NCI-H2227 (cell line): ENCODE measurements at regions not wholly inside any gene's neighbourhood (a gene's known extent, or its start where the extent isn't known, plus 50 kb on each side); places are given as distances from the start of the nearest gene placed in this dataset.
"Not testable (repeated sequence)": the region's sequence is repeated elsewhere in the genome, so short reads cannot be mapped to it uniquely, and the experiment has no call there.

ENCODE experiments used
- DNase-seq: peaks from one replicate; lab custom pipeline; 2025; ENCODE audit not compliant: unreplicated experiment; lab: John Stamatoyannopoulos, UW

- peak; percentile 79 for DNase-seq
Observed at GRCh38 chr12:92987362-92987761, 58.3 kb upstream of the EEA1 start.

DNA sequence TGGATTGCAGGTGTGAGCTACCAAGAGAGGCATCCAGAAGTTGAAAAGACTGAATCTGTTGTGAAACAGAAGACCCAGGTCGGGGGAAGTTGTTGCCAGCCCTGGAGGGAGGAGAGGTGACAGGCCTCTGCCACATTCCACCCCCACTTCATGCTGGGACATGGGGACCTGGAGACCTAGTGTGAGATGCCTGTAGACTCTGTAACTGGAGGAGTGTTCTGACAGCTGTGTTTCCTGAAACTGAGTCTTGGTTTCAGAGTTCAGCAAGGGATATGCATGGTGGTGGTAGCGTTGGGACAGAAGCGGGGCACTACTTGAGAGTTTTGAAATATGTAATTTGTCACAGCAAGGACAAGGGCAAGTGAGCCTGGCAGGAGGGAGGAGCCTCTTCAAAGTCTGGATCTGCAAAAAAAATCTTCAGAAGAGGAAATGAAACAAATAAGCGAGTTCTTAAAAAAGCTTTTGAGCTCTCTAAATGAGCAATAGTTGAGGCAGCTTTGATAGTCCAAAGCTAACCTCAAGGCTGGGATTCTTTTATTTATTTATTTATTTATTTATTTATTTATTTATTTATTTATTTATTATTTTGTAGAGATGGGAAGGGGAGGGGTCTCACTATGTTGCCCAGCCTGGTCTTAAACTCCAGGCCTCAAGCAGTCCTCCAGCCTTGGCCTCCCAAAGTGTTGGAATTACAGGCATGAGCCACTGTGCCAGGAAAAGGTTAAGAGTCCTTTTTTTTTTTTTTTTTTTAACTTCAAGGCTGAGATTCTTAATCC is 58.9 kb upstream of the EEA1 start:
- no peak for DNase-seq

GRCh38 chr12:92988622-92989130 is 59.6 kb upstream of the EEA1 start:
- no peak for DNase-seq

DNA sequence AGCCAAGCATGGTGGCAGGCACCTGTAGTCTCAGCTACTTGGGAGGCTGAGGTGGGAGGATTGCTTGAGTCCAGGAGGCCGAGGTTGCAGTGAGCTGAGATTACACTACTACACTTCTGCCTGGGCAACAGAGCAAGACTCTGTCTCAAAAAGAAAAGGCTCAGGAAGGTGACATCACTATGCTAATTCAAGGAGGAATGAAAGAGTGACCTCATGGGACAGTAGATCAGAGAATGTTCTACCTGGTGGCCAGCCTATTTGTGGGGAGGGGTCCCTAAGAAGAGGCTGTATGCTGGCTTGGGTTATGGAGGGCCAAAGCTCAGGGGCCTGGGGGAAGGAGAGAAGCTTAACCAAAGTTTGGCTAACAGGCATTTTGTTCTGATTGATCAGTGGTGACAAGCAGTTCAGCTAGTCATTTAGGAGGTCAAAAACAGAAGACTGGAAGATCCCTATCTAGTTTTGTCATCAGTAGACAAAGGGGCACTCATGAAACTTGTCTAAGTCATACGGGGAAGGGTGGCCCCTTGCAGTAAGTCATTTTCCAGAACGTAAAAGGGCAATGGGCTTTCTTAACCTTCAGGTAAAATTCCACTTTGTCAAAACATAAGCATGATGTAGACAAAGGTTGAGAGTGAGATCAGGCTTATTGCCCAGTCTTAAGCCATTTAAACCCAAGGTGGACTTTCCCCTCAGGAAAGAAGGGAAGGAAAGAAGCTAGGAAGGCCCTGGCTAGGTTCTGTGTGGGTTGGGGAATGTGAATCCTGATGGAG is 60.8 kb upstream of the EEA1 start:
- DNase-seq = no peak

- no peak for DNase-seq
Observed at GRCh38 chr12:92991134-92991533, 62.0 kb upstream of the EEA1 start.

DNA sequence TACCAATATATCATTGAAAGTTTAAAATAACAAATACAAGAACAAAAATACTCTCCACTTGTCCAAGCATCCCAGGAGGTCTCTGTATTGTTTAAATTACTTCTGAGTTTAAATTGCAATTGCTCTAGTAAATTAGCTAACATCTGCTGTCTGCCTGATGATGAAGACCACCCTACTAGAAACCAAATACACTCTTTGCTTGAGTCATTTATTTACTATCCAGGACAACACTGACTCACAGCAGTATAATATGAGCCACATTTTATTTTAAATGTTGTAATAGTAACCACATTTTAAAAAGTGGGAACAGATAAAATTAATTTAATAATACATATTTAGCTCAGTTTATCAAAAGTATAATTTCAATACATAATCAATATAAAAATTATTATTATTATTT is 62.9 kb upstream of the EEA1 start:
- DNase-seq = no peak

- no peak for DNase-seq
Observed at GRCh38 chr12:92993259-92993658, 64.2 kb upstream of the EEA1 start.

- DNase-seq = no peak
Observed at GRCh38 chr12:92995258-92995903, 66.3 kb upstream of the EEA1 start.

GRCh38 chr12:93000026-93000425 is 70.9 kb upstream of the EEA1 start:
- no peak for DNase-seq

DNA sequence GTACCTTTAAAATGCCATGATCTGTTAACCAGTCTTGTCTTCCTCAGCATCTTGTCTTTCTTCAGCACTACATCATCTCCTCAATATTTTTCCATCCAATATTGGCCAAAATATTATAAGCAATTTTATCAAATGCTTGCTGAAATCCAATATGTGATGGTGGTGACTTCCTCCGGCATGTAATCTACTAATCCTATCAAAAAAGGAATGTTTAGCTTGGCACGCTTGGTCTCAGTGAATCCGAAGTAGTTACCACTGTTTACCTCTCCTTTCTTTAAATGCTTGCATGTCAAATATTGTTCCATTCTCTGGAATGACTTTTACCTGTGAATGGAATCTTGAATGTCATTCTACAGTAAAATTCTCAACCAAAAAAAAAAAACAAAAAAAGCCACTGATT is 72.3 kb upstream of the EEA1 start:
- DNase-seq = no peak

DNA sequence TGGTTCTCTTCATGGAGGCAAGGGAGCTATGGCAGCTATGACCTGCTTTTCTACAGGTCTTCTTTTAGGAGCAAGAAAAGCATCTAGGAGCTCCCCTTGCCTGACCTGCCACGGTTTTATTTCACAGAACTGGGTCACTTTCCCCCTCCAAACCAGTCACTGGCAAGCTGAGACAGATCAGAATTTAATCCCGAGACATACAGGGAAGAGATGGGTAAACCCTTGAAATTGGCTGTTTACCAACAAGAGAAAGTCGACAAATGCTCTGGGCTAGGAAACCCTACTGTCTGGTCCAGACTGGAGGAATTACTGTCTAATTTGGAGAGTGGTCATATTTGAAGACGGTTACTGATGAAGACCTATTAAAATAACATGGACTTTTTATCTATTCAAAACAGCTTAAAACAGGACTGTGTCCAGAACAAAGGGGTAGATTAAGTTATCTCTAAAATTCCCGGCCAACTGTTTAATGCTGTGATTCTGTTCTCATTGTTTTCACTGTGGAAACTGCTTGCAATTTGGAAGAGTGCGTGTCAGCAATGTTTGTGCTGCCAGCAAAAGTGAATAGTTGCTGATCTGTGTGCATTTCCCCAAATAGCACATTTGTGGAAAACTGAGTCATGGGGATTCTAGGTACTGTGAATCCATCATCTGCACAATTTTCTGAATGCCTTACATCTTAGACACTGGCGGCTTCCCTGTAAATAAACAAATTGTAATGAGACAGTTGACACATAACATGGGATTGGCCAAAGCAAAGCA is 73.4 kb upstream of the EEA1 start:
- no peak for DNase-seq

DNA sequence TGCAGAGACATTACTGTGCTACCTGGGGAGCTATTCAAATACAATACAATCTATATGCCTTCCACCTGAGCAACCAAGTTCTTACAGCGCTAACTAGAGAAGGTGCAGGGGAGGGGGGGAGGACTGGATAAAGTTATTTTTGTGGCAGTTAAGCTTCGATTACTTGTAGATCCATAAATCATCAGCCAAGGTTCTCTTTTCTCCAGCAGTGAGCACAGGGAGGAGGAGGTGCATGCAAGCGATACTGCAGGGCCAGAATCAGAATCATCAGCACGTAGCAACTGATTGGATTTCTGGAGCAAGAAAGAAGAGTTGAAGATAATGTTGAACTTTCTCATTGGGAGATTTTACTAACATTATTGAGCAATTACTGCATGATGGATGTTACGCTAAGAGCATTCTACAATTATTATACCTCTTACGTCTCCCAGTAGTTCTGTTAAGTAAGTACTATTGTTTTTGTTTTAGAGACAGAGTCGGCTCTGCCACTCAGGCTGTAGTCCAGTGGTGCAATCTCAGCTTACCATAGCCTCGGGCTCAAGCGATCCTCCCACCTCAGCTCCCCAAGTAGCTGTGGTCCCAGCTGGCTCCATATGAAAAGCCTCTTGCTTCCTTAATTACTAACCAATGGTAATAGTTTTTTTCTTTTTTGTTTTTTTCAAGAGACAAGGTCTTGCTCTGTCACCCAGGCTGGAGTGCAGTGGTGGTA is 74.6 kb upstream of the EEA1 start:
- peak; percentile 22 for DNase-seq

DNA sequence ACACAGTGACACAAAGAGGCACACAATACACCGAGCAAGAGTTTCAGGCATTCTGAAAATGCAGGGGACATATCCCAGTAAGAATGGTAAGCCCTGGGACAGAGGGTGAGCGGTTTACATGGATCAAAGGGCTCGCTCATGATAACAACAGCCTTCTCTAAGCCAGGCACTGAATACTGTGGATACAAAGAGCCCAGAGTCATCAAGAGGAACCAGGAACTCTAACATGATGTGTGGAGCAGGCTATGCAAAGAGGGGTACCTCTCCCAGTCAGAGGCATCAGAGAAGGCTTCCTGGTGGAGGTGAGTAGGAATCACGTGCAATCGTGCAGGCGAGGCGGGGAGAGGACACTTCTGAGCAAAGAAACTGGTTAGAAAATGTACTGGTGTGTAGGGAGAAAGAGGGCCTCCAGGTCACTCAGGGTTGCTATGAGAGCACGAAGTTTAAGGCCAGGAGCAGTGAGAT is 76.9 kb upstream of the EEA1 start:
- DNase-seq = no peak

GRCh38 chr12:93006471-93007208 is 77.5 kb upstream of the EEA1 start:
- no peak for DNase-seq

- no peak for DNase-seq
Observed at GRCh38 chr12:93007544-93007943, 78.4 kb upstream of the EEA1 start.

DNA sequence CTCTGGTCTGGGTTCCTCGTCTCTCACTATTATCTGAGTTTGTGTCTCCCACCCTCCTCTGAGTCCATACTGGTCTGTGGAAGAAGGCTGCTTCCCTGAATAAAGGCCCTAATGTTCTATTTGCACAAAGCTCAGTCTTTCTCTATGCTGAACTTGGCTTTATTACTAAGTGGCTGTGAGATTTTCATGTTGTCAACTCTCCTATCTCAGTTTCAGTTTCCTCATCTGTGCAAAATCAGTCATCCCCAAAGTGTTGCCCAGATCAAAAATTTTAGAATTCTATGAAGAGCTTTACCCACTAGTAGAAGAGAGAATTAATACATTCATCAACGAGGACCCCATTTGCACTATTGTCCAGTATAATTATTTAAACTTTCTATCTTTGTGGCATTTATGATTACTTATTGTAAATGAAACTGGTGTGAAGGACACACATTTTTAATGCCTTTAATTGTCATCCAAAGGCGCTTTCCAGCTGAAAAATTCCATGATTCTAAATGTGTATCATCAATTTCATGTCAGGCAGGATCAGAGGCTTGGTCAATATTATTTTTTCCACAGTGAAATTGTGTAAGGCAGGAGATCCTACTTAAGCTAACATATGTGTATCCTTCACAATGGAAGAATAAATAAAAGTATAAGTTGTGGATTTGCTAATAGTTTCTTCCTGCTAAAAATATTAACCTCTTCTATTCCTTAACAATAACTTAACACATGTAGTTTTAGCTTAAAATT is 79.1 kb upstream of the EEA1 start:
- no peak for DNase-seq

GRCh38 chr12:93008880-93009279 is 79.8 kb upstream of the EEA1 start:
- DNase-seq = not testable (repeated sequence)

DNA sequence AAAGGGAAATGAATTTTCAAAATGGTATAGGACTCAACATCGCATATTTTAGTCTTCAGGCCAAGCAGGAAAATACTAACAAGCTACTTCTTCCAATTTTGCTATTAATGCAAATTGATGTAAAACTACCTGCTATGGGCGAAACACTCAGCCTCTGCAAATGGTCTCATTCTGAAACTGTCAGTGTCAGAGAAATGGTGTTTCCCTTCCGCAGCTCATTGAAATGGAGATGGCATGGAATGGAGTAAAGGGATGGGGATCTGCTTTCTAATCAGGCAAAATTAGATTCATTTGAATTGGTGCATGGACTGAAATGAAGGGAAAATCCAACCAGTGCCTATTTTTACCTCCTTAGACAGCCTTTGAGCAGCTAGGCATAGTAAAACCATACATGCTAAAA is 80.4 kb upstream of the EEA1 start:
- no peak for DNase-seq

DNA sequence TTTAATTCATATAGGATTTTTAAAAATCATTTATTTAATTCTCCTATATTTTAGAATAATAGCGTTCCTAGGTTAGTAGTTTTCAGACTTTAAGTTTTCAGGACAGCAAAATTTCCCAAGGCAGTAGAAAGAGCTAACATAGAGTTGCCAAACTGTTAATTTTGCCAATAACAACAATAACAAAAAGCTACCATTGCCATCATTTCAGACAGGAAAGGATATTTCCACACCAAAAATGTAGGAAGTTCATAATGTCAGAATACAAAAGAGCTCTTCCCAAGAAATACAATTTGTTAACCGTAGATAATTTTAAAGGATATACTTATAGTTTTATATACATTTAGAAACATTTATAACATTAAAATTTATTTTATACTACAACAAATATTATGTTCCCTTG is 81.4 kb upstream of the EEA1 start:
- DNase-seq = no peak
